Cardiac muscle cell (in vitro differentiated cells and primary cell): ENCODE measurements at regions not wholly inside any gene's neighbourhood (a gene's known extent, or its start where the extent isn't known, plus 50 kb on each side); places are given as distances from the start of the nearest gene placed in this dataset.
A peak's percentile ranks its signal among the peaks of the same experiment; 100 is the strongest.

Experiments
- DNase-seq, 2 donors: peaks; one replicate each; pipeline versions ENCODE4 v3.0.0 to v3.0.0-alpha.2; 2010 to 2017; ENCODE audit warnings: low read depth in 1 of 2, low spot score in 1 of 2
- H3K27ac ChIP-seq: fragments of 200-600 bp; sonication (generic); 2 replicates; pipeline ENCODE4 v1.5.1; 2016
- H3K27me3 ChIP-seq: fragments of 200-600 bp; sonication (generic); 2 replicates; pipeline ENCODE4 v1.6.0; 2016; ENCODE audit warnings: control low read depth
- H3K36me3 ChIP-seq: fragments of 200-600 bp; sonication (generic); 2 replicates; pipeline ENCODE4 v1.5.1; 2016; ENCODE audit warnings: control low read depth
- H3K4me1 ChIP-seq: fragments of 200-600 bp; sonication (generic); 2 replicates; pipeline ENCODE4 v1.8.1; 2017; ENCODE audit warnings: low read depth, mild to moderate bottlenecking, mixed run types
- H3K4me3 ChIP-seq: fragments of 200-600 bp; sonication (generic); 2 replicates; pipeline ENCODE4 v1.5.1; 2016; ENCODE audit warnings: mild to moderate bottlenecking
- H3K9me3 ChIP-seq: fragments of 200-600 bp; sonication (generic); 2 replicates; pipeline ENCODE4 v1.5.1; 2017; ENCODE audit warnings: low read depth, mild to moderate bottlenecking, control low read depth
- TF ChIP-seq, protein P1 (sequence below): IDR thresholded peaks from 2 replicates; pipeline ENCODE4 v1.5.1; 2012; ENCODE audit warnings: low read depth, mild to moderate bottlenecking, low read length

DNA sequence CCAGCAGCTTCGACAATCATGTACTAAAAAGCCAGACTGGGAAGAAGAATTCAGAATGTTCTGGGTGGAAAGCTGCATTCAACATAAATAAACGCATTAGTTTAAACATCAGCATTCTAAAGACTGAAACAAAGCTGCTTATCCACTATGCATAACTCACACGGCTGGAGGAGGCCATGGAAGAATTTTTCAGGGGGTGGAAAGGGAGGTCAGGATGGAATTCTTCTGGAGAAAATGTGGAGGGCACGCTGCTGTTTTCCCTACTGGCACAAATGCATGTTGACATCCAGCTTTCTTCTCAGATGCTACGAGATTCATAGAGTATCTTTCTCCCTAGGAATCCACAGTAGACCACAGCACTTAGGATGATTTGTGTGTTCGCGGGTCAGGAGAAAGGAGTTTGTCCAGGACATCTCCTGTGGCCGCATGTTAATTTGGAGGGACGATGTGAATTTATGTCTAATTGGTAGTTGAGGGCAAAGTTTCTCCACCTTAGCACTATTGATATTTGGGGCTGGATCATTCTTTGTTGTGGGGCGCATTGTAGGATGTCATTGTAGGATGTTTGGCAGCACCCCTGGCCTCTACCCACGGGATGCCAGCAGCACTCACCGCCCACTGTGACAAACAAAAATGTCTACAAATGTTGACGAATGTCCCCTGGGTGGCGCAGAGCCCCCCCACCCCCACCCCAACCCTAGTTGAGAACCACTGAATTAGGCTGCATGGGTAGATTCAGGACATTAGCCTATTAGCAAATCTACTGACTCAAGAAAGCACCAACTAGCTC lies 86.5 kb upstream of the KAZN start:
- Histone ChIP-seq H3K27me3 (no peaks in the 10 kb centered on the region), H3K9me3 (no peaks in the 10 kb centered on the region), H3K4me1 (no peaks in the 10 kb centered on the region), H3K27ac (no peak overlapping the region), H3K36me3 (no peaks in the 10 kb centered on the region), H3K4me3 (no peak overlapping the region)
- TF ChIP-seq, protein P1, sequence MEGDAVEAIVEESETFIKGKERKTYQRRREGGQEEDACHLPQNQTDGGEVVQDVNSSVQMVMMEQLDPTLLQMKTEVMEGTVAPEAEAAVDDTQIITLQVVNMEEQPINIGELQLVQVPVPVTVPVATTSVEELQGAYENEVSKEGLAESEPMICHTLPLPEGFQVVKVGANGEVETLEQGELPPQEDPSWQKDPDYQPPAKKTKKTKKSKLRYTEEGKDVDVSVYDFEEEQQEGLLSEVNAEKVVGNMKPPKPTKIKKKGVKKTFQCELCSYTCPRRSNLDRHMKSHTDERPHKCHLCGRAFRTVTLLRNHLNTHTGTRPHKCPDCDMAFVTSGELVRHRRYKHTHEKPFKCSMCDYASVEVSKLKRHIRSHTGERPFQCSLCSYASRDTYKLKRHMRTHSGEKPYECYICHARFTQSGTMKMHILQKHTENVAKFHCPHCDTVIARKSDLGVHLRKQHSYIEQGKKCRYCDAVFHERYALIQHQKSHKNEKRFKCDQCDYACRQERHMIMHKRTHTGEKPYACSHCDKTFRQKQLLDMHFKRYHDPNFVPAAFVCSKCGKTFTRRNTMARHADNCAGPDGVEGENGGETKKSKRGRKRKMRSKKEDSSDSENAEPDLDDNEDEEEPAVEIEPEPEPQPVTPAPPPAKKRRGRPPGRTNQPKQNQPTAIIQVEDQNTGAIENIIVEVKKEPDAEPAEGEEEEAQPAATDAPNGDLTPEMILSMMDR, result no peak
- DNase-seq, result no peak

DNA sequence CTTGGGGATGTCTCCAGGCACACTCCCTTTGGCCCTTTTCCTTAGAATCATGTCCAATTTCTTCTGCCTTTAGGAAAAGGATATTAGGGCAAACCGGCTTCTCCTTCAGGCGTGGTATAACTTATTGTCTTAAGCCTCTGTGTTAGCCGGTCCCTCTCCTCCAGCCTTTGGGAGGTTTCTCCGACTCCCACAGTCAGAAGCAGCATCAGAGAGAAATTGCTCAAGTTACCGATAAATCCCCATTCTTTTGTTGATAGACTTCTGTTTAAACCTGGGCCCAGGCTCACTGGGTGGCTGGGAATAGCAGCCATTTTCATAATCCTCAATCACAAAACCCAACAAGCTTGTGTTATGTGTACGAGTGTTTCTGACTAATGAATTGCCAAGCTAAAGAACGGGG lies 85.4 kb upstream of the KAZN start:
- DNase-seq, result no peak
- Histone ChIP-seq H3K9me3 (no peaks in the 10 kb centered on the region), H3K4me1 (no peaks in the 10 kb centered on the region), H3K27ac (no peak overlapping the region), H3K27me3 (no peaks in the 10 kb centered on the region), H3K4me3 (no peak overlapping the region), H3K36me3 (no peaks in the 10 kb centered on the region)
- TF ChIP-seq, protein P1, result no peak

DNA sequence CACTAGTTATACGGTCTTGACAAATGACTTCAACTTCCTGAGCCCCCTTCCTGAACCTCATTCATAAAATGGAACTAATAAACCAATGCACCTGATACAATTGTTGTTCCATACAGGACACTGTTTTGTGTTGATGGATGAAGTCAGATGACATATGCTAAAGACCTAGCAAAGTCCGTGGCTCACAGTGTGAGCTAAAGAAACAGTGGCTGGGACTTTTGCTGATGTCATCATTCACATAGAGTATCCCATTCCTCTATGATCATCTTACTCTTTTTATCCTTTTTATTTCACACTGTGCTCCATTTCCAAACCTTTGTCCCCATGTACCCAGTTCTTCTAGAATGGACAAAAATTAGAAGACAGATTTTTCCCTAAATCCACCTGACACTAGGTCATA lies 83.7 kb upstream of the KAZN start:
- no peaks in the 10 kb centered on the region for H3K27me3 ChIP-seq
- no peak overlapping the region for H3K27ac ChIP-seq
- no peak for DNase-seq
- no peaks in the 10 kb centered on the region for H3K36me3 ChIP-seq
- H3K9me3 ChIP-seq, result no peaks in the 10 kb centered on the region
- H3K4me3 ChIP-seq, result no peak overlapping the region
- TF ChIP-seq, protein P1, result no peak
- no peaks in the 10 kb centered on the region for H3K4me1 ChIP-seq

DNA sequence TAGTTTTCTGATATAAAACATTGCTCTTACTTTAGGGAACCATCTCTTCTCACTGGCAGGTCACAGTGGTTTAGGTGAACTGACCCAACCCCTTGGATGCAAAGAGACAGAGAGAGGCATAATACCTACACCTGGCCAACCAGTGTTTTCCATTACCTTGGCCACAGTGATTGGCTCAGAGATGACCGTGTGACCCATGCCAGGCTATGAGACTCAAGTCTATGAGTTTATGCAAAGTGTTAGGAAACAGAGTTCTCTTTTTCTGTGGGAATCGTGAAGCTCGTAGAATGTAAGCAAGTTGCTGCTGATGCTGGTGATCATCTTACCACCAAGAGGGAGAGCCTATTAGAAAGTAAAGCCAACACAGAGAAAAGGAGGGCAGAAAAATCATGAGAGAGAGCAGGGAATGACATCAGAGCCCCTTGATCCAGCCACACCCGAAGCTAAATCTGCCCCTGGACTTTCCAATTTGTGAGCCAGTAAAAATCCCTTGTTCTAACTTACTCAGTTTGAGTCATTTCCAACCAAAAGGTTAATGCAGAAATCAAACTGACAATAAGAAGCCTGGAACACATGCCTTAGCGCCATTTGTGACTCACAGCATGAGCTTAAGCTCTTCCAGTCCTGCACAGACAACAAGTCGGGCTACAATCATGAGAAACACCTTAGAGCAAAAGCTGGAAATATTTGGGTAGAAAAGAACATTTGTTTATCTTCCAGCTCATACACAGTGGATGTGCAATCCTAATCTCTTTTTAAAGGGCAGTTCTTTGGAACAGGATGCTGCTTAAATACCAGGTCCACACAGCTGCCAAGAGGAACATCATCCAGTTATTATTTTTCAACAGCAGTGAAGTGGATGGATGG lies 81.3 kb upstream of the KAZN start:
- TF ChIP-seq, protein P1, result no peak
- H3K4me1 ChIP-seq, result no peaks in the 10 kb centered on the region
- peak in 1 of 2 donors; percentile 89 for DNase-seq

DNA sequence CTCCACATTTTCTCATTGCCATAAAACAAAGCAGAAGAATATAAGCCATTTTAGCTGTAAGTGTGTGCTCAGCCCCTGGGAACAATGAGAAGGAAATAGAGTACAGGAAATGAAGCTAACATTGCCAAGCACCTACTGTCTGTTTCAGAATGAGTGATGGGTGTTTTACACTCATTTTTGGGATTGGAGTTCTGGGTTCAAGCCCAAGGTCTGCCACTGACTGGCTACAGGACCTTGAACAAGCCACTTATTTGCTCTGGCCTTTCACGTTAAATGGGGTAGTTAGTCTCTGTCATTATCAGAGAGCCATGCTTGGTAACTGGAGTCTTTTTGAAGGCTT lies 80.7 kb upstream of the KAZN start:
- no peak overlapping the region for H3K4me3 ChIP-seq

More for the DNA sequence above, 81.3 kb upstream of the KAZN start:
- no peaks in the 10 kb centered on the region for H3K9me3 ChIP-seq
- H3K27ac ChIP-seq, result no peak overlapping the region
- H3K4me3 ChIP-seq, result no peak overlapping the region
- no peaks in the 10 kb centered on the region for H3K36me3 ChIP-seq
- H3K27me3 ChIP-seq, result no peaks in the 10 kb centered on the region

More for the DNA sequence above, 80.7 kb upstream of the KAZN start:
- Histone ChIP-seq H3K27ac (no peak overlapping the region), H3K27me3 (no peaks in the 10 kb centered on the region), H3K4me1 (no peaks in the 10 kb centered on the region), H3K36me3 (no peaks in the 10 kb centered on the region), H3K9me3 (no peaks in the 10 kb centered on the region)
- TF ChIP-seq, protein P1, result no peak
- no peak for DNase-seq
